Stromal cell of bone marrow (primary cell): ENCODE measurements at regions not wholly inside any gene's neighbourhood (a gene's known extent, or its start where the extent isn't known, plus 50 kb on each side); places are given as distances from the start of the nearest gene placed in this dataset.
A peak's percentile ranks its signal among the peaks of the same experiment; 100 is the strongest.

Source experiments
- DNase-seq: peaks from one replicate; pipeline ENCODE4 v3.0.0-alpha.2; 2012; ENCODE audit warnings: low read depth

DNA sequence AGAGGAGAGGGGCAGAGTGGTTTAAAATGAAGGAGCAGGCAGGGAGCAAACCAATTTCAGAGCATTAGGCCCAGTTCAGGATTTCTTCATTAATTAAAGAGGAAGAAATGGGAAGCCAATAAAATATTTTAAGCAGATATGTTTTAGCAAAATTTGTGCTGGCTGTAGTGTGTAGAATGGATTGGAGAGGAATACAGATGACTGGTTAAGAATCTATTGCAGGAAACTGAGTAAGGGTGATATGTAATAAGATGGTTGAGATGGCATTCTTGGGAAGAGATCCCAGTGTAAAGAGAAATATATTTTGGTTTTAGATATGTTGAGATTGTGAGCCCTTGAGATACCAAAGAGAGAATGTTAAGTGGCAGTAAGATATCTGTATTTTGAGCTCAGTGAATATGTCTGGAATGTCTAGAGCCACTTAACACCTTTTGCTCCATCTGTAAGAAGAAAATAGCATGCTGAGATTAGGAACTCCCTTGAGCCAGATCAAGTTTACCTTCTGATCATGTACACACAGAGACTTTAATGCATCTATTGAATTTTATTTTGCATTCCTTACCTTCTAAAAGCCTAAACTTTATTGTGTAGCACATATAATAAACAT lies 79.5 kb upstream of the SLC27A6 start:
- DNase-seq = no peak

DNA sequence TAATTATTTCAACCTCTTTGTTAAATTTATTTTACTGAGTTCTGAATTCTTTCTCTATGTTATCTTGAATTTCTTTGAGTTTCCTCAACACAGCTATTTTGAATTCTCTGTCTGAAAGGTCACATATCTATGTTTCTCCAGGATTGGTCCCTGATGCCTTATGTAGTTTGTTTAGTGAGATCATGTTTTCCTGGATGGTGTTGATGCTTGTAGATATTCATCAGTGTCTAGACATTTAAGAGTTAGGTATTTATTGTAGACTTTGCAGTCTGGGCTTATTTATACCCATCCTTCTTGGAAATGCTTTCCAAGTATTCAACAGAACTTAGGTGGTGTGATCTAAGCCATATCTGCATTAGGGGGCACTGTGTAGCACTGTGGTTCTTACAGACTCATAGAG lies 70.2 kb upstream of the SLC27A6 start:
- no peak for DNase-seq

DNA sequence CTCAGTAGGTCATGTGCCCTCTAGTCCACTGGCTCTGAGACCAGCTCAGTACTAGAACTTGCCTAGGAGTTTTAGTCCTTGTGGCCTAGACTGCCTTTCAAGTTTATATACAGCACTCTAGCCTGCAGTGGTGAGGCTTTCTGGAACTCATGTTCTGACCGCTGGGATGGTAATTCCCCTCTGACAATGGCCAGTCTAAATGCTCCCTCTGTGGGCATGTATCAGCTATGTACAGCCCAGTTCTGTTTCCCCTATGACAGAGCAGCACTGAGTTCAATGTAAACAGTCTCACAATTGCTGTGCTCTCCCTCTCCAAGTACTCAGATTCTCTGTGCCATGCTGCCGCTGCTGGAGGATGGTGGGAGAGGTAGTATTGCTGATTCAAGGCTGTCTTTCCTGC lies 68.6 kb upstream of the SLC27A6 start:
- no peak for DNase-seq

DNA sequence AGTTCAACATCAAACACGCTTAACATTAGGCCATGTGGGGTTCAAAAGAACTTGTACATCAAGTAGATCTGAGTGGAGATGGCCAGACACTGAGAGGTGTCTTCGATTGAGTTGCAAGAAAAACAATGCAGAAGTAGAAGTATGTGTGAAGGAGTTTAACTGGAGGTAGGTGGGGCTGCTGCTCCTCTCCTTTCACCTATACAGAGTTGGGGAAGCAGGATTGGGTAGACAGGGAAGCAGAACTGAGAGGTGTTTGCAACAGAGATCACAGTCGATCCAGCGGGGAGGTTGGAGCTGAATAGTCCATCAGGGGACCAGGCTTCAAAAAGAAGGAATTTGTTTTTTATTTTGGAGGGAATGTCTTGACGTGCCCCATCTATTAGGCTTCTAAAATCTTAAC lies 61.7 kb upstream of the SLC27A6 start:
- no peak for DNase-seq

DNA sequence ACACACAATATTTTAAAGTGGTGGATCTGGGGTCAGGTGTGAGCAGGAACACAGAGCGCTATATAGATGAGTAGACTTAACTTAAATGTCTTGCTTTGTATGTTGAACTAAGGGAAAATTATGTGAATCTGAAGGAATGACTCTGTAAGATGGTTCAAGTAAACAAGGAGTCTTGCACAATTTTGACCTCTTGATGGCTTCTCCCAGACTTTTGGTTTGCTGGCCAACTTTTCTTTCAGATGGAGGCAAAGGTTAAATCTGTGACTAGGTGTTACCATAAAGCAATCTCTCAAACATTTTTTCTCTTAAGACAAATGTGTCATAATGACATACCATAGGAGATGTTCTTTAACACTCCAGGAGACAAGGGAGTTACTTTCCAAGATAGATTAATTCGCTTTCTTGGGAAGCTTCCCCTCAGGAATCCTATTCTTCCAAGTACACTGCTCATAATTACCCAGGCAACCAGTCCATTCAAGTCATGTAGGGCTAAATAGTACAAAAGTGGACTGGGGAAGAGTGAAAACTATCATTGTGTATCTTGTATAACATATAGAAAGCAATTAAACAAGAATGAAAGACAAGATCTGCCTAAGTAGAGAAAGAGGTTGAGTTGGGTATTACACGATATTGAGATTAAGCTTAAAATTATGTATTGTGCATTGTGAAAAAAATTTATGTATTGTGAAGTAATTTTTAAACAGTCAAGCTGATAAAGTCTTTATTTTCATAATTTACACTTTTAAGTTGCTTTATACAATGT lies 60.3 kb upstream of the SLC27A6 start:
- DNase-seq = no peak

DNA sequence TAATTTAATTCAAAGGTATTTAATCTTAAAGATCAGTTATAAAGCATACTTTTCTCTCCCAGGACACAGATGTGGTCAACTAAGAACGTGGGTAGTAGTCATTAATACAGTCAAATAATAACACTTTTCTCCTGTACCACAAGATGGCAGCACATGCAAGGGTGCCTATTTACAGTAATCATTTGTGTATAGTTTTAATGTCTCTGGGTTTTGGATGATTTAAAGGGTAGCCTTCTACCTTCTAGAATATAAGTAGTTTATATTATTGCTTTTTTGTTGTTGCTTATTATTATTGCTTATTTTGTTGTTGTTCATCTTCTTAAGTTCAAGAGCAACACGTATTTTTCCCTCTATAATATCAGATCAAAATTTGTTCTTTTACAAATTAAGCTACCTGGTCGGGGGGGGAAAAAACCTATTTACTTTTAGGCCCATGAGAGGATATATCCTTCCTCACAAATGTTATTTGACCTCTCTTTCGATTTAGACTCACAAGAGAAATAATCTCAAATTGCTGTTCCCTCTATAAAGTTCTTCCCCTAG lies 59.6 kb upstream of the SLC27A6 start:
- peak; percentile 22 for DNase-seq

DNA sequence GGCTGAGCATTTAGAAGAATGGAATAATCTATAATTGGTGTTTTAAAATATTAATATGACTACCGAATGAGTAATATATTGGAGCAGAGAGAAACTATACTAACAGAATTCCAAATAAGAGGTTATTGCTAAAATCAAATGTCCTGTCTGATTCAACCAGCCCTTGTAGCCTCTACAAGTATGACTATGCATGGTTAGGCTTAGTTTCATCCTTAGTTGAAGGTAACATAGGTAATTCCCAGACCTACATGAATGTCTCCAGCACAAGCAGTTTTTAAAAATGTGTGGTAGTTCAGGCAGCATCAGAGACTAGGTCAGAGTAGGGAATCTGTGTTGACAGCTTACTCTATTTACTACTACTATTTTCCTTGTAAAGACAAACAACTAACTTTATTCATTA lies 51.7 kb upstream of the SLC27A6 start:
- DNase-seq = no peak
